Lower leg skin (tissue), 4 donors: ENCODE measurements at regions not wholly inside any gene's neighbourhood (a gene's known extent, or its start where the extent isn't known, plus 50 kb on each side); places are given as distances from the start of the nearest gene placed in this dataset.

Experiments used
- DNase-seq, 2 donors: peaks; one replicate each; pipeline ENCODE4 v3.0.0-alpha.2; 2019; ENCODE audit warnings: low spot score in 2 of 2
- H3K4me3 ChIP-seq: fragments of 200-600 bp; sonication (generic); 2 replicates; pipeline ENCODE4 v1.5.1; 2017; ENCODE audit warnings: mild to moderate bottlenecking, low read depth; ENCODE audit not compliant: poor library complexity, severe bottlenecking
- CTCF ChIP-seq, 3 donors: fragments of 450-650 bp; IDR thresholded peaks; one replicate each; pipeline ENCODE4 v1.5.1; 2016; ENCODE audit warnings: antibody characterized with exemption in 3 of 3, mild to moderate bottlenecking in 3 of 3, moderate library complexity in 2 of 3
- POLR2A ChIP-seq, 2 donors: fragments of 450-650 bp; IDR thresholded peaks; one replicate each; pipeline ENCODE4 v1.6.1; 2016 to 2017; ENCODE audit warnings: antibody characterized with exemption in 2 of 2, mild to moderate bottlenecking in 1 of 2, moderate library complexity in 1 of 2
- WGBS, 2 donors: methylation state at CpG; one replicate each; pipeline ENCODE4 v1.1.5; 2018; 5-methylcytosine and 5-hydroxymethylcytosine counted together
- intact Hi-C: fragments of 100-400 bp; cut with DNase I; formaldehyde crosslinking; loops from one replicate; pipeline ENCODE4 v1.15.0; 2023; ENCODE audit warnings: low total_unique reads

- intact Hi-C loops: no loop called here
- no peak for DNase-seq
- TF ChIP-seq POLR2A (IDR thresholded peaks at IDR 0.05) (no peak), CTCF (IDR thresholded peaks at IDR 0.05) (no peak)
- 92 to 94% methylated on average over 8 of the region's 8 CpGs for WGBS, 2 donors
- no peak overlapping the region for H3K4me3 ChIP-seq
Measured at GRCh38 chr4:35824231-35824630, 420.1 kb downstream of the ARAP2 start.

- DNase-seq: no peak
- TF ChIP-seq CTCF (IDR thresholded peaks at IDR 0.05): no peak
- TF ChIP-seq POLR2A (IDR thresholded peaks at IDR 0.05): no peak
- intact Hi-C loops: no loop called here
- no peak overlapping the region for H3K4me3 ChIP-seq
Measured at GRCh38 chr4:35835893-35836292, 408.4 kb downstream of the ARAP2 start.

GRCh38 chr4:35836596-35836995, 407.7 kb downstream of the ARAP2 start:
- no peak for DNase-seq
- TF ChIP-seq CTCF (IDR thresholded peaks at IDR 0.05): no peak
- TF ChIP-seq POLR2A (IDR thresholded peaks at IDR 0.05): no peak
- H3K4me3 ChIP-seq: no peak overlapping the region
- intact Hi-C loops: no loop called here

- intact Hi-C loops: no loop called here
- H3K4me3 ChIP-seq: no peak overlapping the region
- no peak for DNase-seq
- TF ChIP-seq CTCF (IDR thresholded peaks at IDR 0.05) (no peak), POLR2A (IDR thresholded peaks at IDR 0.05) (no peak)
Measured at GRCh38 chr4:35867057-35867456, 377.3 kb downstream of the ARAP2 start.

DNA sequence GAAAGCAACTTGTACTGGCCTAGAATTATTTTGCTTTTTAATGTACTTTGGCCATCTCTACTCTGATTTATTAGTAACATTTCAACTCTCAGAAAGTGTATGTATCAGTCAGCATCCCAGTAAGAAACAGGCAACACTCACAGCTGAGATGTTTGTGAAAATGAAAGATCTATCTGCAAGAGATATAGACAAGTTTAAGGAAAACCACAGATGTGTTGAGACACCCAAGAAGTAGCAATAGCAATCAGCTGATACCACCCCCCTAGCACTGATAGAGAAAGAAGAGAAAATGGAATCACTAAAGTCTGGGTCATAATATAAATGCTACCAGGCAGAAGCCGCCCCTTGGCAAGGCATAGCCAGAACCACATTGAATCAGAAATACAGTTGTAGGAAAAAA, 372.0 kb downstream of the ARAP2 start:
- no peak overlapping the region for H3K4me3 ChIP-seq
- TF ChIP-seq POLR2A (IDR thresholded peaks at IDR 0.05) (no peak), CTCF (IDR thresholded peaks at IDR 0.05) (no peak)
- intact Hi-C loops: no loop called here
- WGBS, 2 donors: 91 to 92% methylated on average over 1 of the region's 1 CpG
- no peak for DNase-seq

DNA sequence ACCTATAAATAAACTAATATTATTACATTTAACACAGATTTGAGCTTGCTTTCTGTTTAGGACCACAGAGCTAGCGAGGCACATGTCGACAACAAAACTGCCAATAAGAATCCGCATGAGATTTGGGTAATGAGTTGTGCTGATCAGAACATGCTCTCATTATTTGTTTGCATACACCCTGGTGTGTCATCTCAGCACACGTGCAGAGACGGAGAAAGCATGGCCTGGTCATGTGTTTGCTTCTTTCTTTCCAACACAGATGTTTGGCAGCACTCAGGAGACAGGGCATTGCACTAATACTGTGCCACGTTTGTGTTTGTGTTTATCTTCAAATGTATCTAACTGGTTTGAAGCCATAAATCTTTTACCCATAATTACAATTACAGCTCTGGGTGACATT, 364.8 kb downstream of the ARAP2 start:
- 27 to 35% methylated on average over 6 of the region's 6 CpGs for WGBS, 2 donors
- DNase-seq: peak in 1 of 2 donors; percentile 21
- intact Hi-C loops: no loop called here
- H3K4me3 ChIP-seq: no peak overlapping the region
- TF ChIP-seq POLR2A (IDR thresholded peaks at IDR 0.05) (no peak), CTCF (IDR thresholded peaks at IDR 0.05) (no peak)
